ENCODE measurements at regions not wholly inside any gene's neighbourhood (a gene's known extent, or its start where the extent isn't known, plus 50 kb on each side); places are given as distances from the start of the nearest gene placed in this dataset.

DNA sequence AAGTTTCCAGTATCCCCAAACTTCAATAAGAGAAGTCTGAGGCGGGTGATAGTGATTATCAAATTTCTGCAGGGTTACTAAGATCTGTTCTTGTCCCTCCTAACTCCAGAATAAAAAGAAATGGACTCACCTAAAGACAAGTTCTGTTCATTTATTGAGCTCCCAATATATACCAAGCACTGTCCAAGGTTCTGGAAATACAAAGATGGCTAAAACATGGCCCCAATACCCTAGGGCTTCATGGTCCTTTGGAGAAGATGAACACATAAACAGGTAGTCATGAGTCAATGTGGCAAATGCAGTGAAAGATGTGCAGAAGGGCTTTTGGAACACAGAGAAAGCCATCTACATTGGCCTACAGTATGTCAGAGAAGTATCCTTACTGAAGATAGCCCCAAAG, 231.2 kb downstream of the PPP1R2C start:
- Histone ChIP-seq H3K4me3 (no peak overlapping the region), H3F3A (ENCODE audit: low read depth) (no peaks in the 10 kb centered on the region), H3K79me2 (ENCODE audit: low read depth) (no peaks in the 10 kb centered on the region), H3K4me2 (no peak overlapping the region), H3K36me3 (no peaks in the 10 kb centered on the region), H2AFZ (replicated peaks) (no peak overlapping the region), H3K9ac (no peak overlapping the region), H3K27ac (no peak overlapping the region), H3K9me3 (ENCODE audit: low read depth) (no peaks in the 10 kb centered on the region), H4K20me1 (ENCODE audit: low read depth) (no peaks in the 10 kb centered on the region), H3K4me1 (peaks cover 4% of the 10 kb centered on the region), H3K27me3 (no peaks in the 10 kb centered on the region)
- Mint-ChIP-seq H3K9me3 (peaks cover 1% of the 10 kb centered on the region), H3K4me3 (no peak overlapping the region), H3K27me3 (ENCODE audit: insufficient read depth, low read depth) (no peaks in the 10 kb centered on the region), H3K27ac (no peak overlapping the region), H3K4me1 (no peaks in the 10 kb centered on the region), H3K36me3 (no peaks in the 10 kb centered on the region)
- no peak for DNase-seq (ENCODE audit: low spot score)
- TF ChIP-seq EZH2 (IDR thresholded peaks at IDR 0.05) (no peak), EZH2phosphoT487 (IDR thresholded peaks at IDR 0.05) (no peak)
- TF ChIP-seq, protein P1, sequence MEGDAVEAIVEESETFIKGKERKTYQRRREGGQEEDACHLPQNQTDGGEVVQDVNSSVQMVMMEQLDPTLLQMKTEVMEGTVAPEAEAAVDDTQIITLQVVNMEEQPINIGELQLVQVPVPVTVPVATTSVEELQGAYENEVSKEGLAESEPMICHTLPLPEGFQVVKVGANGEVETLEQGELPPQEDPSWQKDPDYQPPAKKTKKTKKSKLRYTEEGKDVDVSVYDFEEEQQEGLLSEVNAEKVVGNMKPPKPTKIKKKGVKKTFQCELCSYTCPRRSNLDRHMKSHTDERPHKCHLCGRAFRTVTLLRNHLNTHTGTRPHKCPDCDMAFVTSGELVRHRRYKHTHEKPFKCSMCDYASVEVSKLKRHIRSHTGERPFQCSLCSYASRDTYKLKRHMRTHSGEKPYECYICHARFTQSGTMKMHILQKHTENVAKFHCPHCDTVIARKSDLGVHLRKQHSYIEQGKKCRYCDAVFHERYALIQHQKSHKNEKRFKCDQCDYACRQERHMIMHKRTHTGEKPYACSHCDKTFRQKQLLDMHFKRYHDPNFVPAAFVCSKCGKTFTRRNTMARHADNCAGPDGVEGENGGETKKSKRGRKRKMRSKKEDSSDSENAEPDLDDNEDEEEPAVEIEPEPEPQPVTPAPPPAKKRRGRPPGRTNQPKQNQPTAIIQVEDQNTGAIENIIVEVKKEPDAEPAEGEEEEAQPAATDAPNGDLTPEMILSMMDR (IDR thresholded peaks at IDR 0.05): no peak

DNA sequence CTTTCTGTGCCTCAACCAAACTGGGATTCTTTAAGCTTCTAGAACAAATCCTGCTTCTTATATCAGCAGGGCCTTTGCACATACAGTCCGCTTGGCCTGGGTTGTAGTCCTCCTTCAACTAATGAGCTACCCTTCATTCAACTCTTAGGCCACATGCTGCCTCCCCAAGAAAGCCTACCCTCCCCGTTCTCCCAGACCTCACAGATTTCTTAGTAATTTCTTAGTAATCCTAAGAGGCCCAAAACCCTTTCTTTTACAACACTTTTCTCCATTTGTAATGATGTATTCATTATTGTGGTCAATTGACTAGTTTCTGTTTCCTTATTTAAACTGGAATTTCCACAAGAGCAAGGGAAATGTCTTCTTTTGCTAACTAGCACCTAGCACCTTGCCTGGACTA, 233.1 kb downstream of the PPP1R2C start:
- Histone ChIP-seq H3K4me3 (no peak overlapping the region), H3K9me3 (ENCODE audit: low read depth) (no peaks in the 10 kb centered on the region), H2AFZ (replicated peaks) (no peak overlapping the region), H3K27ac (no peak overlapping the region), H3K79me2 (ENCODE audit: low read depth) (no peaks in the 10 kb centered on the region), H3K36me3 (no peaks in the 10 kb centered on the region), H3K9ac (no peak overlapping the region), H3K4me1 (peaks cover 7% of the 10 kb centered on the region), H3F3A (ENCODE audit: low read depth) (no peaks in the 10 kb centered on the region), H3K4me2 (no peak overlapping the region), H4K20me1 (ENCODE audit: low read depth) (no peaks in the 10 kb centered on the region), H3K27me3 (no peaks in the 10 kb centered on the region)
- Mint-ChIP-seq H3K4me1 (no peaks in the 10 kb centered on the region), H3K4me3 (no peak overlapping the region), H3K27ac (no peak overlapping the region), H3K9me3 (peaks cover 2% of the 10 kb centered on the region), H3K36me3 (no peaks in the 10 kb centered on the region), H3K27me3 (ENCODE audit: insufficient read depth, low read depth) (no peaks in the 10 kb centered on the region)
- TF ChIP-seq, protein P1 (IDR thresholded peaks at IDR 0.05): no peak
- TF ChIP-seq EZH2 (IDR thresholded peaks at IDR 0.05) (no peak), EZH2phosphoT487 (IDR thresholded peaks at IDR 0.05) (no peak)
- no peak for DNase-seq (ENCODE audit: low spot score)

DNA sequence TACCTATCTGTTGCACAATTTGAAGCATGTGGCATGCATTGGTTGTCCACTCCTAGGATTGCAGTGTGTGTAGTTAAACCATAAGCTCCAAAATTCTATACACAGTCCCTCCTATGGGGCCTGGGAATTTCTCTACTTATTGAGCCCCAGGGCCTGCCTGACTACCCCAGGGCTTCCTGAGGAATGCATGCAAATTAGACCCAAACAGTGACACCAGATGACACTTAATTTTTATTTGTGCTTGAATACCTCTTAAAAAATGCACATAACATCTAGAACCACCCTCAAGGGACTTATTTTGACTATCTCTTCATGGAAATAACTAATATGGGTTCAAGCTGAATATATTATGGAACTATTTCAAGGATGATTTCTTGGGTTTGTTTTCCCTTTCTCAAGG, 236.4 kb downstream of the PPP1R2C start:
- H3K4me1 ChIP-seq: peaks cover 7% of the 10 kb centered on the region
- no peaks in the 10 kb centered on the region for H3K36me3 ChIP-seq
- DNase-seq (ENCODE audit: low spot score): no peak
- TF ChIP-seq, protein P1 (IDR thresholded peaks at IDR 0.05): no peak
- TF ChIP-seq EZH2 (IDR thresholded peaks at IDR 0.05) (no peak), EZH2phosphoT487 (IDR thresholded peaks at IDR 0.05) (no peak)
- H2AFZ ChIP-seq (replicated peaks): no peak overlapping the region
- no peak overlapping the region for H3K9ac ChIP-seq
- Mint-ChIP-seq H3K27ac (no peak overlapping the region), H3K4me3 (no peak overlapping the region), H3K4me1 (no peaks in the 10 kb centered on the region), H3K9me3 (peaks cover 4% of the 10 kb centered on the region), H3K36me3 (no peaks in the 10 kb centered on the region), H3K27me3 (ENCODE audit: insufficient read depth, low read depth) (no peaks in the 10 kb centered on the region)
- H4K20me1 ChIP-seq (ENCODE audit: low read depth): no peaks in the 10 kb centered on the region
- no peaks in the 10 kb centered on the region for H3K79me2 ChIP-seq (ENCODE audit: low read depth)
- H3K27ac ChIP-seq: no peak overlapping the region
- no peaks in the 10 kb centered on the region for H3K9me3 ChIP-seq (ENCODE audit: low read depth)
- no peak overlapping the region for H3K4me3 ChIP-seq
- H3K27me3 ChIP-seq: no peaks in the 10 kb centered on the region
- no peaks in the 10 kb centered on the region for H3F3A ChIP-seq (ENCODE audit: low read depth)
- H3K4me2 ChIP-seq: peak overlapping the region; percentile 34
